ENCODE measurements at regions not wholly inside any gene's neighbourhood (a gene's known extent, or its start where the extent isn't known, plus 50 kb on each side); places are given as distances from the start of the nearest gene placed in this dataset.

- TF ChIP-seq CTCF (IDR thresholded peaks at IDR 0.05) (no peak), ZFX (IDR thresholded peaks at IDR 0.05; ENCODE audit: borderline replicate concordance) (no peak)
Observed at GRCh38 chr7:119395024-119395423, 878.0 kb upstream of the KCND2 start.

All from 22Rv1 (cell line).